ENCODE measurements at regions not wholly inside any gene's neighbourhood (a gene's known extent, or its start where the extent isn't known, plus 50 kb on each side); places are given as distances from the start of the nearest gene placed in this dataset.

GRCh38 chr5:89233462-89233861 lies 350.5 kb upstream of the MEF2C start:
- in situ Hi-C loops (cut with MboI; ENCODE audit: low sequenced_read_pairs), result no loop called here
- H3K36me3 ChIP-seq (ENCODE audit: control insufficient read depth, insufficient read depth, low read length), result no peaks in the 10 kb centered on the region
- no peak overlapping the region for H3K4ac ChIP-seq (ENCODE audit: low read depth, low read length)
- H2AK5ac ChIP-seq (ENCODE audit: low read depth, low read length), result no peak overlapping the region
- DNase-seq (no peak), ATAC-seq (ENCODE audit: low read depth) (no peak)
- H3K4me3 ChIP-seq (ENCODE audit: insufficient read depth, low read depth, low read length), result no peak overlapping the region
- H4K8ac ChIP-seq (ENCODE audit: low read depth in 2 of 2, low read length in 2 of 2), result no peak overlapping the region
- H4K5ac ChIP-seq (ENCODE audit: low read depth, low read length), result no peak overlapping the region
- no peak overlapping the region for H2BK15ac ChIP-seq (ENCODE audit: low read depth, low read length)
- CTCF ChIA-PET, result interaction anchor here (0.5 kb wide), 1 partner anchor 503 kb away, joined by 3 read pairs; no protein-coding TSS in a partner anchor
- no peak overlapping the region for H4K91ac ChIP-seq (ENCODE audit: insufficient read depth, low read depth, low read length)
- no peak overlapping the region for H3K18ac ChIP-seq (ENCODE audit: low read depth, low read length)
- no peaks in the 10 kb centered on the region for H3K9me3 ChIP-seq (ENCODE audit: control insufficient read depth, insufficient read depth, low read length)
- no peak overlapping the region for H3K14ac ChIP-seq (replicated peaks; ENCODE audit: low read depth, low read length)
- H3K4me2 ChIP-seq (ENCODE audit: low read depth, low read length), result no peak overlapping the region
- no peak overlapping the region for H2BK5ac ChIP-seq (ENCODE audit: low read depth, low read length, poor library complexity, severe bottlenecking)
- dilution Hi-C loops (cut with HindIII; ENCODE audit: low sequenced_read_pairs, unreplicated experiment), result no loop called here
- H3K27ac ChIP-seq (ENCODE audit: insufficient read depth, low read length), result no peak overlapping the region
- BruUV-seq (replicated peaks), result no TSS peak
- POLR2A ChIA-PET (ENCODE audit: unreplicated experiment), result no interaction called here
- no peak overlapping the region for H2AK9ac ChIP-seq (replicated peaks; ENCODE audit: low read depth, low read length, poor library complexity)
- H3K56ac ChIP-seq (ENCODE audit: extremely low read depth, insufficient read depth, low read length), result no peak overlapping the region
- no peak overlapping the region for H2BK20ac ChIP-seq (ENCODE audit: low read depth, low read length)
- TF ChIP-seq NFE2L2 (IDR thresholded peaks at IDR 0.05; ENCODE audit: low read depth, low read length) (no peak), RAD21 (IDR thresholded peaks at IDR 0.05; ENCODE audit: low read length) (no peak), CHD1 (IDR thresholded peaks at IDR 0.05; ENCODE audit: low read depth, low read length) (no peak), MAFK (IDR thresholded peaks at IDR 0.05; ENCODE audit: low read depth, low read length) (no peak), USF2 (IDR thresholded peaks at IDR 0.05; ENCODE audit: low read depth, low read length) (no peak), BHLHE40 (IDR thresholded peaks at IDR 0.05; ENCODE audit: low read depth, low read length) (no peak), CTCF (conservative IDR thresholded peaks at IDR 0.05; ENCODE audit: low read depth, low read length) (no peak), POLR2A (IDR thresholded peaks at IDR 0.05; ENCODE audit: low read depth, low read length) (no peak), ELK1 (IDR thresholded peaks at IDR 0.05; ENCODE audit: borderline replicate concordance, low read depth, low read length) (no peak), RCOR1 (IDR thresholded peaks at IDR 0.05; ENCODE audit: insufficient replicate concordance, low read length) (no peak), FOS (IDR thresholded peaks at IDR 0.05; ENCODE audit: low read depth, low read length) (no peak), RFX5 (IDR thresholded peaks at IDR 0.05; ENCODE audit: low read depth, low read length) (no peak), MAZ (IDR thresholded peaks at IDR 0.05; ENCODE audit: borderline replicate concordance, low read depth, low read length) (no peak), MXI1 (IDR thresholded peaks at IDR 0.05; ENCODE audit: borderline replicate concordance, low read depth, low read length) (no peak), CEBPB (IDR thresholded peaks at IDR 0.05; ENCODE audit: low read depth, low read length) (no peak), SMC3 (IDR thresholded peaks at IDR 0.05; ENCODE audit: low read depth, low read length) (no peak)
- no peaks in the 10 kb centered on the region for H3K4me1 ChIP-seq (ENCODE audit: control insufficient read depth, insufficient read depth, low read length)
- intact Hi-C loops (cut with micrococcal nuclease), result no loop called here
- no peak overlapping the region for H3K23ac ChIP-seq (ENCODE audit: low read depth, low read length)
- no peak overlapping the region for H3K9ac ChIP-seq (ENCODE audit: low read depth, low read length)
- no peak overlapping the region for H2BK120ac ChIP-seq (ENCODE audit: low read depth, low read length)
- no peaks in the 10 kb centered on the region for H4K20me1 ChIP-seq (ENCODE audit: insufficient read depth, low read length)
- H3K9me1 ChIP-seq (ENCODE audit: insufficient read depth, low read length), result no peaks in the 10 kb centered on the region
- H3K27me3 ChIP-seq (ENCODE audit: control insufficient read depth, insufficient read depth, low read length), result no peaks in the 10 kb centered on the region
- H3K79me1 ChIP-seq (ENCODE audit: low read depth in 1 of 2, low read length in 2 of 2), result no peaks in the 10 kb centered on the region
- no peak overlapping the region for H2AFZ ChIP-seq (replicated peaks; ENCODE audit: low read length, poor library complexity)
